ENCODE measurements at regions not wholly inside any gene's neighbourhood (a gene's known extent, or its start where the extent isn't known, plus 50 kb on each side); places are given as distances from the start of the nearest gene placed in this dataset.

- no peak for DNase-seq (ENCODE audit: low read depth in 1 of 2, low spot score in 1 of 2)
- in situ Hi-C loops (cut with HindIII; ENCODE audit: low pct_unique_long_range_greater_than_20kb, low sequenced_read_pairs) = no loop called here
- TF ChIP-seq JUND (IDR thresholded peaks at IDR 0.05; ENCODE audit: low read depth) = no peak
Observed at GRCh38 chr15:39473298-39473947, 107.5 kb upstream of the THBS1 start.

- no peak for TF ChIP-seq JUND (IDR thresholded peaks at IDR 0.05; ENCODE audit: low read depth)
Observed at GRCh38 chr15:39474657-39475056, 106.2 kb upstream of the THBS1 start.

GRCh38 chr15:39478996-39479395 is 101.9 kb upstream of the THBS1 start:
- no peak for DNase-seq (ENCODE audit: low read depth in 1 of 2, low spot score in 1 of 2)
- no peak for TF ChIP-seq JUND (IDR thresholded peaks at IDR 0.05; ENCODE audit: low read depth)
- in situ Hi-C loops (cut with HindIII; ENCODE audit: low pct_unique_long_range_greater_than_20kb, low sequenced_read_pairs) = no loop called here

More at GRCh38 chr15:39474657-39475056, 106.2 kb upstream of the THBS1 start:
- DNase-seq (ENCODE audit: low read depth in 1 of 2, low spot score in 1 of 2) = no peak
- in situ Hi-C loops (cut with HindIII; ENCODE audit: low pct_unique_long_range_greater_than_20kb, low sequenced_read_pairs) = no loop called here

GRCh38 chr15:39479911-39480310 is 101.0 kb upstream of the THBS1 start:
- TF ChIP-seq JUND (IDR thresholded peaks at IDR 0.05; ENCODE audit: low read depth) = no peak
- no peak for DNase-seq (ENCODE audit: low read depth in 1 of 2, low spot score in 1 of 2)
- in situ Hi-C loops (cut with HindIII; ENCODE audit: low pct_unique_long_range_greater_than_20kb, low sequenced_read_pairs) = no loop called here

- DNase-seq (ENCODE audit: low read depth in 1 of 2, low spot score in 1 of 2) = no peak
- in situ Hi-C loops (cut with HindIII; ENCODE audit: low pct_unique_long_range_greater_than_20kb, low sequenced_read_pairs) = no loop called here
- TF ChIP-seq JUND (IDR thresholded peaks at IDR 0.05; ENCODE audit: low read depth) = no peak
Observed at GRCh38 chr15:39482459-39482858, 98.4 kb upstream of the THBS1 start.

GRCh38 chr15:39486621-39487457 is 94.0 kb upstream of the THBS1 start:
- in situ Hi-C loops (cut with HindIII; ENCODE audit: low pct_unique_long_range_greater_than_20kb, low sequenced_read_pairs) = no loop called here
- TF ChIP-seq JUND (IDR thresholded peaks at IDR 0.05; ENCODE audit: low read depth) = no peak
- DNase-seq (ENCODE audit: low read depth in 1 of 2, low spot score in 1 of 2) = no peak

GRCh38 chr15:39487458-39487735 is 93.5 kb upstream of the THBS1 start:
- DNase-seq (ENCODE audit: low read depth in 1 of 2, low spot score in 1 of 2) = no peak
- no peak for TF ChIP-seq JUND (IDR thresholded peaks at IDR 0.05; ENCODE audit: low read depth)
- in situ Hi-C loops (cut with HindIII; ENCODE audit: low pct_unique_long_range_greater_than_20kb, low sequenced_read_pairs) = no loop called here

- no peak for TF ChIP-seq JUND (IDR thresholded peaks at IDR 0.05; ENCODE audit: low read depth)
- in situ Hi-C loops (cut with HindIII; ENCODE audit: low pct_unique_long_range_greater_than_20kb, low sequenced_read_pairs) = no loop called here
- DNase-seq (ENCODE audit: low read depth in 1 of 2, low spot score in 1 of 2) = no peak
Observed at GRCh38 chr15:39488516-39488915, 92.4 kb upstream of the THBS1 start.

- in situ Hi-C loops (cut with HindIII; ENCODE audit: low pct_unique_long_range_greater_than_20kb, low sequenced_read_pairs) = no loop called here
- no peak for TF ChIP-seq JUND (IDR thresholded peaks at IDR 0.05; ENCODE audit: low read depth)
- DNase-seq (ENCODE audit: low read depth in 1 of 2, low spot score in 1 of 2) = no peak
Observed at GRCh38 chr15:39488961-39489360, 91.9 kb upstream of the THBS1 start.

GRCh38 chr15:39491115-39491885 is 89.6 kb upstream of the THBS1 start:
- no peak for TF ChIP-seq JUND (IDR thresholded peaks at IDR 0.05; ENCODE audit: low read depth)
- in situ Hi-C loops (cut with HindIII; ENCODE audit: low pct_unique_long_range_greater_than_20kb, low sequenced_read_pairs) = no loop called here
- no peak for DNase-seq (ENCODE audit: low read depth in 1 of 2, low spot score in 1 of 2)

- TF ChIP-seq JUND (IDR thresholded peaks at IDR 0.05; ENCODE audit: low read depth) = no peak
- DNase-seq (ENCODE audit: low read depth in 1 of 2, low spot score in 1 of 2) = no peak
- in situ Hi-C loops (cut with HindIII; ENCODE audit: low pct_unique_long_range_greater_than_20kb, low sequenced_read_pairs) = no loop called here
Observed at GRCh38 chr15:39491886-39492490, 88.9 kb upstream of the THBS1 start.

- no peak for DNase-seq (ENCODE audit: low read depth in 1 of 2, low spot score in 1 of 2)
- in situ Hi-C loops (cut with HindIII; ENCODE audit: low pct_unique_long_range_greater_than_20kb, low sequenced_read_pairs) = no loop called here
- TF ChIP-seq JUND (IDR thresholded peaks at IDR 0.05; ENCODE audit: low read depth) = no peak
Observed at GRCh38 chr15:39493424-39494067, 87.3 kb upstream of the THBS1 start.
